Naive thymus-derived CD8-positive, alpha-beta T cell (primary cell): ENCODE measurements at regions not wholly inside any gene's neighbourhood (a gene's known extent, or its start where the extent isn't known, plus 50 kb on each side); places are given as distances from the start of the nearest gene placed in this dataset.

ENCODE experiments used
- ATAC-seq, 2 donors: fragments of 150-1000 bp; cut with Tn5 transposase in 1 of 2; sonication (Bioruptor Pico), chemical (Tn5 transposase) in 1 of 2; 1 replicate in 1 of 2; 2 replicates in 1 of 2; pipeline ENCODE4 v1.10.0; 2021; ENCODE audit warnings: mild to moderate bottlenecking in 2 of 2, moderate library complexity in 2 of 2
- POLR2A ChIA-PET: fragments of 350-600 bp; sonication (Branson Sonifier 250); formaldehyde crosslinking; loops from one replicate; lab custom pipeline; 2021; ENCODE audit warnings: antibody characterized with exemption; lab: Charles Lee
- DNase-seq, 10 donors: peaks; one replicate each; pipeline versions ENCODE4 v3.0.0 to v3.0.0-alpha.2; 2020 to 2022
- H3K27ac Mint-ChIP-seq, 10 donors: one replicate each; pipeline ENCODE4 v1.8.0; 2020 to 2022; ENCODE audit warnings: mild to moderate bottlenecking in 10 of 10, mixed read lengths in 10 of 10, moderate library complexity in 4 of 10, inconsistent platforms in 1 of 10
- H3K27me3 Mint-ChIP-seq, 5 donors: one replicate each; pipeline ENCODE4 v1.8.0; 2021 to 2022; ENCODE audit warnings: mixed read lengths in 5 of 5
- H3K36me3 Mint-ChIP-seq, 3 donors: one replicate each; pipeline ENCODE4 v1.8.0; 2020 to 2022; ENCODE audit warnings: mixed read lengths in 3 of 3, mild to moderate bottlenecking in 2 of 3, inconsistent platforms in 1 of 3
- H3K4me1 Mint-ChIP-seq, 4 donors: one replicate each; pipeline ENCODE4 v1.8.0; 2021 to 2022; ENCODE audit warnings: mixed read lengths in 4 of 4
- H3K4me3 Mint-ChIP-seq, 10 donors: one replicate each; pipeline ENCODE4 v1.8.0; 2020 to 2022; ENCODE audit warnings: mild to moderate bottlenecking in 10 of 10, mixed read lengths in 10 of 10, moderate library complexity in 6 of 10, inconsistent platforms in 1 of 10
- H3K9me3 Mint-ChIP-seq, 9 donors: one replicate each; pipeline ENCODE4 v1.8.0; 2020 to 2022; ENCODE audit warnings: mixed read lengths in 9 of 9, mild to moderate bottlenecking in 3 of 9, inconsistent platforms in 1 of 9, moderate library complexity in 1 of 9

- DNase-seq (no peak), ATAC-seq (no peak)
- no peak overlapping the region for H3K4me3 Mint-ChIP-seq
- POLR2A ChIA-PET = no interaction called here
- no peaks in the 10 kb centered on the region for H3K36me3 Mint-ChIP-seq
- H3K4me1 Mint-ChIP-seq = no peaks in the 10 kb centered on the region
- no peaks in the 10 kb centered on the region for H3K27me3 Mint-ChIP-seq
- H3K27ac Mint-ChIP-seq = no peak overlapping the region
- H3K9me3 Mint-ChIP-seq = peaks cover 5 to 28% (median 18%) of the 10 kb centered on the region in 9 donors
Measured at GRCh38 chr4:58665649-58666048, 1555.5 kb upstream of the IGFBP7 start.

GRCh38 chr4:58658701-58659100 lies 1548.5 kb upstream of the IGFBP7 start:
- Mint-ChIP-seq H3K27ac (no peak overlapping the region), H3K4me1 (no peaks in the 10 kb centered on the region), H3K4me3 (no peak overlapping the region), H3K27me3 (no peaks in the 10 kb centered on the region), H3K9me3 (peaks cover 3 to 47% (median 12%) of the 10 kb centered on the region in 9 donors), H3K36me3 (no peaks in the 10 kb centered on the region)
- ATAC-seq = no peak
- no peak for DNase-seq
- POLR2A ChIA-PET = no interaction called here

DNA sequence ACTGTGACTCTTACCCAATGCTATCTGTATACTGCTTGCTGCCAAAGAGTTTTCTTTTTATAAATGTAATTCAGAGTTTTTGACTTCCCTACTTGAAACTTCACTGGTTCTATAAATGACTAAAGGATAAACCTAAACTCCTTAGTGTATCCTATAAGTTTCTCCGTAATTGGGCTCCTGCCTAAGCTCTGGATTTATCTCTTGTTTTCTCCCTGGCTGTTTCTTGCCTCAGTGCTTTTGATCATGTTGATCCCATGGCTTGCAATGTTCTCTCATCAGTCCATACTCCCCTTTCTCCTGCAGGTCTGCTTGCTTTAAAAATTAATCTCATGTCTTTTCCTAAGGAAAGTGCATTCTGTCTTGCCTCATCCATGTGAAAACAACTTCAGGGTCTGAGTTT lies 1543.1 kb upstream of the IGFBP7 start:
- POLR2A ChIA-PET = no interaction called here
- H3K27me3 Mint-ChIP-seq = no peaks in the 10 kb centered on the region
- no peaks in the 10 kb centered on the region for H3K36me3 Mint-ChIP-seq
- H3K9me3 Mint-ChIP-seq = peaks cover 0 to 45% (median 8%) of the 10 kb centered on the region in 9 donors
- no peak overlapping the region for H3K27ac Mint-ChIP-seq
- DNase-seq = no peak
- H3K4me1 Mint-ChIP-seq = no peaks in the 10 kb centered on the region
- no peak overlapping the region for H3K4me3 Mint-ChIP-seq
- ATAC-seq = no peak

GRCh38 chr4:58649226-58649625 lies 1539.0 kb upstream of the IGFBP7 start:
- Mint-ChIP-seq H3K27me3 (no peaks in the 10 kb centered on the region), H3K4me3 (no peak overlapping the region), H3K27ac (no peak overlapping the region), H3K9me3 (peaks cover 0 to 18% (median 6%) of the 10 kb centered on the region in 9 donors), H3K36me3 (no peaks in the 10 kb centered on the region), H3K4me1 (no peaks in the 10 kb centered on the region)
- no peak for DNase-seq
- ATAC-seq = no peak
- POLR2A ChIA-PET = no interaction called here

DNA sequence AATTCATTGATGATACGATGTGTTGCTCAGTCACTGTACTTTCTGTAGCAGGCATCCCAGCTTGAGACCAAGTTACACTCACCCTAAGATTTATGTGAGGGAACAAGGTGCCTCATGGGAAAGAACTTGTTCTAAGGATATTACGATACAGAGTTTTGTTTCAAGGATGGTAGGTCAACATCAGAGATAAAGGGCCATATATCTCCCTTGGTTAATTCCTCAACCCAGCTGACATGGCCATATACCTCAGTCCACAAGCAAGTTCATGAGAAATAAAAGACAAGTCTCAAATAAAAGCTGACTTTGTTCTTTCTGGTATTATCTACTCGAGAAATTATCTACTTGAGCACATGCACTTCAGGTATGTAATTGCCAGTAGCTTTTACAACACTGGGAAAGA lies 1535.9 kb upstream of the IGFBP7 start:
- peaks cover 2 to 17% (median 10%) of the 10 kb centered on the region in 9 donors for H3K9me3 Mint-ChIP-seq
- DNase-seq (no peak), ATAC-seq (no peak)
- POLR2A ChIA-PET = no interaction called here
- no peak overlapping the region for H3K4me3 Mint-ChIP-seq
- H3K36me3 Mint-ChIP-seq = no peaks in the 10 kb centered on the region
- no peaks in the 10 kb centered on the region for H3K27me3 Mint-ChIP-seq
- no peak overlapping the region for H3K27ac Mint-ChIP-seq
- H3K4me1 Mint-ChIP-seq = no peaks in the 10 kb centered on the region

DNA sequence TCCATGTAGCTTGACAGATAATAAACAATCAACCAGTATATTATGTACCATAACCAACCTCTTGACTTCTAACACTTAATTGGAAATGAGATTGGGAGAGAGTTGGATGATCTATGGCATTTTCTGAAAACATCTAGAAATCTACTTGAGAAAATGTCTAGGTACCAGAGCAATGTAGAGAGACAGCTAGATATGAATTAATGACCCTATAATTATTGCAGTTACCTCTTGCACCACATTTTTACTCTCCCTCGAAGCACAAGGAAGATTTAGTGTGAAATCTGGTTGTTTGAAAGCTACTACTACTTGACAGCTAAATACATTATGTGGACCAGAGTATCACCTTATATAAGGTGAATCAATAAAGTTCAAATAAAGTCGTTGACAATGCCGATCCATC lies 1534.4 kb upstream of the IGFBP7 start:
- H3K36me3 Mint-ChIP-seq = no peaks in the 10 kb centered on the region
- ATAC-seq (no peak), DNase-seq (no peak)
- H3K4me3 Mint-ChIP-seq = no peak overlapping the region
- peaks cover 4 to 30% (median 16%) of the 10 kb centered on the region in 9 donors for H3K9me3 Mint-ChIP-seq
- H3K27ac Mint-ChIP-seq = no peak overlapping the region
- H3K27me3 Mint-ChIP-seq = no peaks in the 10 kb centered on the region
- POLR2A ChIA-PET = no interaction called here
- no peaks in the 10 kb centered on the region for H3K4me1 Mint-ChIP-seq

DNA sequence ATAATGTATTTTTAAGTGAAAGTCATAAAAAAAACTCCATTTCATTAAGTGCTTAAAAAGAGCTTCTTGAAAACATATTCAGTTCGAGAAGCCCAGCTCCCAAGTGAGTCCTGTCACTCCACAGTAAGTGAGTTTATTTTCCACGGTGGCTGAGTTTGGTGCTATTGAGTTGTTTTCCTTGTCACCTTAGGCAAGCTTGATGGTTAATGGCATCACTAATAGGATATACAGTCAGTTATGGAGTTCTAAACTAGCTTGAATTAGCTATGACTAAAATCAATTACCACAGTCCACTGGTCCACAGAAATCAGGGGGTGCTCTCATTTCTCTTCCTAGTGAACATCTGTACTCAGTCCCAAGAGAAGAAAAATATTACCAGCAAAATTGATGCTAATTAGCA lies 1526.2 kb upstream of the IGFBP7 start:
- Mint-ChIP-seq H3K27ac (no peak overlapping the region), H3K4me3 (no peak overlapping the region), H3K27me3 (no peaks in the 10 kb centered on the region), H3K9me3 (peaks cover 5 to 29% (median 9%) of the 10 kb centered on the region in 9 donors), H3K4me1 (no peaks in the 10 kb centered on the region), H3K36me3 (no peaks in the 10 kb centered on the region)
- no peak for DNase-seq
- no peak for ATAC-seq
- POLR2A ChIA-PET = no interaction called here

- H3K36me3 Mint-ChIP-seq = no peaks in the 10 kb centered on the region
- DNase-seq (no peak), ATAC-seq (no peak)
- H3K27ac Mint-ChIP-seq = no peak overlapping the region
- no peak overlapping the region for H3K4me3 Mint-ChIP-seq
- H3K9me3 Mint-ChIP-seq = peaks cover 2 to 33% (median 15%) of the 10 kb centered on the region in 9 donors
- POLR2A ChIA-PET = no interaction called here
- no peaks in the 10 kb centered on the region for H3K27me3 Mint-ChIP-seq
- no peaks in the 10 kb centered on the region for H3K4me1 Mint-ChIP-seq
Measured at GRCh38 chr4:58617226-58617625, 1507.0 kb upstream of the IGFBP7 start.

DNA sequence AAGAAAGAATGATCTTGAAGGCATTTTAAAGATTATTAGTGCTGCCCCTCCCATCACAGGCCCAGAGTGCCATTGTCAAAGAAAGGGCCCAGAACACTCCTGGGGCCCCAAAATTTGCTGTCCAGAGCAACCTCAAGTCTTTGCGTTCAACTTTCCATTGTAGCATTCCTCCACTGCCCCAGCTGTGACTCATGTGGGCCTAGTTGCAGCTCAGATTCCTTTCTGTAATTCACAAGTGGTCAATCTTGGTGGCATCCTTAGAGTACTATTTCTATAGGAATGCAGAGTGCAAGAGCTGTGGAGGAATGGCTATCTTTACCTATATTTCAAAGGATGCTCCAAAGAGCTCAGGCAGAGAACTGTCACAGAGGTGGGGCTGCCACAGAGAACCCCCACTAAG lies 1500.8 kb upstream of the IGFBP7 start:
- Mint-ChIP-seq H3K9me3 (peaks cover 2 to 22% (median 10%) of the 10 kb centered on the region in 9 donors), H3K4me3 (no peak overlapping the region), H3K36me3 (no peaks in the 10 kb centered on the region), H3K27ac (no peak overlapping the region), H3K27me3 (no peaks in the 10 kb centered on the region), H3K4me1 (no peaks in the 10 kb centered on the region)
- ATAC-seq = no peak
- DNase-seq = no peak
- POLR2A ChIA-PET = no interaction called here

DNA sequence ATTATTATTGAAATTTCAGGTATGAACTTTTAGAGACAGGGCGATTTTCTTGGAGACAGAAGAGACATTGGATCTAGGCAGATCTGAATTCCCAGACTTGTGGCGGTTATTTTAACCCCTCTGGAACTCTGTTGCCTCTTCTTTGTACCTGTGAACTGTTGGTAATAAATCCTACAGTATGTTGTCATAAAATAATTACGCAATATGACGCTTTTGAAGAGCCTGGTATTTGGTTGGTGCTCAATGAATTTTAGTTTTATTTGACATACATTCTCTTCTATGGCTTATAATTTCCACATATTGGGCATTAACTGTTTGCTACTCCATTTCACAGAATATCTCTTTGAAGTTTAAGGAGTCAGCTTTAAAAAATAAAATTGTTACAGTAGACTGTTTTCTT lies 1496.1 kb upstream of the IGFBP7 start:
- Mint-ChIP-seq H3K27ac (no peak overlapping the region), H3K9me3 (peaks cover 4 to 22% (median 12%) of the 10 kb centered on the region in 9 donors), H3K4me1 (no peaks in the 10 kb centered on the region), H3K4me3 (no peak overlapping the region), H3K27me3 (no peaks in the 10 kb centered on the region), H3K36me3 (no peaks in the 10 kb centered on the region)
- POLR2A ChIA-PET = no interaction called here
- DNase-seq (no peak), ATAC-seq (no peak)

GRCh38 chr4:58603951-58604350 lies 1493.8 kb upstream of the IGFBP7 start:
- Mint-ChIP-seq H3K27me3 (no peaks in the 10 kb centered on the region), H3K27ac (no peak overlapping the region), H3K36me3 (no peaks in the 10 kb centered on the region), H3K4me1 (no peaks in the 10 kb centered on the region), H3K9me3 (peaks cover 3 to 31% (median 12%) of the 10 kb centered on the region in 9 donors), H3K4me3 (no peak overlapping the region)
- POLR2A ChIA-PET = no interaction called here
- no peak for DNase-seq
- no peak for ATAC-seq

GRCh38 chr4:58602731-58603359 lies 1492.7 kb upstream of the IGFBP7 start:
- H3K36me3 Mint-ChIP-seq = no peaks in the 10 kb centered on the region
- DNase-seq = no peak
- no peak overlapping the region for H3K27ac Mint-ChIP-seq
- no peak for ATAC-seq
- no peaks in the 10 kb centered on the region for H3K27me3 Mint-ChIP-seq
- no peak overlapping the region for H3K4me3 Mint-ChIP-seq
- POLR2A ChIA-PET = no interaction called here
- no peaks in the 10 kb centered on the region for H3K4me1 Mint-ChIP-seq
- H3K9me3 Mint-ChIP-seq = peaks cover 2 to 31% (median 10%) of the 10 kb centered on the region in 9 donors

GRCh38 chr4:58602022-58602421 lies 1491.8 kb upstream of the IGFBP7 start:
- POLR2A ChIA-PET = no interaction called here
- Mint-ChIP-seq H3K27me3 (no peaks in the 10 kb centered on the region), H3K4me3 (no peak overlapping the region), H3K4me1 (no peaks in the 10 kb centered on the region), H3K9me3 (peaks cover 2 to 37% (median 10%) of the 10 kb centered on the region in 9 donors), H3K36me3 (no peaks in the 10 kb centered on the region), H3K27ac (no peak overlapping the region)
- DNase-seq = no peak
- ATAC-seq = no peak

GRCh38 chr4:58600290-58600689 lies 1490.1 kb upstream of the IGFBP7 start:
- Mint-ChIP-seq H3K4me3 (no peak overlapping the region), H3K9me3 (peaks cover 2 to 43% (median 10%) of the 10 kb centered on the region in 9 donors), H3K36me3 (no peaks in the 10 kb centered on the region), H3K27ac (no peak overlapping the region), H3K4me1 (no peaks in the 10 kb centered on the region), H3K27me3 (no peaks in the 10 kb centered on the region)
- DNase-seq (no peak), ATAC-seq (no peak)
- POLR2A ChIA-PET = no interaction called here
